ENCODE measurements at regions not wholly inside any gene's neighbourhood (a gene's known extent, or its start where the extent isn't known, plus 50 kb on each side); places are given as distances from the start of the nearest gene placed in this dataset.

DNA sequence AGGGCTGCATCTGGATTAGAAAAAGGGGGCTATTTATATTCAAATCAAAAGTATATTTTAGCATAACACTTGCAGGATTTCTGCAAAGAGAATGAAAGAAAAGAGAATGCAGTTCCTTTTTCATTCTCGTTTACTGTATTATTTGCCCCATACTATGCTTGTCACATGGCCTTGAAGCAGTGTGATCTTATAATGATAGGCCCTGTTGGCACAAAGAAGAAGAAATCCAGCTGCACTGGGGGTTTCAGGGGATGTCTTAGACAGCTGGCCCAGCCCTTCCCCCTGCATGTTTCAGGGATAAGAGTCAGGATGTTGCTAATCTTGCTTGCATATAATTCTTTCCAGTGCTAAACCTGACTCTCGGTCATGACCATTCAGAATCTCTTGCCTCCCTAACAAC, 369.5 kb downstream of the SEC16B start:
- 75% methylated on average over 2 of the region's 2 CpGs for WGBS (ENCODE audit: insufficient coverage)

DNA sequence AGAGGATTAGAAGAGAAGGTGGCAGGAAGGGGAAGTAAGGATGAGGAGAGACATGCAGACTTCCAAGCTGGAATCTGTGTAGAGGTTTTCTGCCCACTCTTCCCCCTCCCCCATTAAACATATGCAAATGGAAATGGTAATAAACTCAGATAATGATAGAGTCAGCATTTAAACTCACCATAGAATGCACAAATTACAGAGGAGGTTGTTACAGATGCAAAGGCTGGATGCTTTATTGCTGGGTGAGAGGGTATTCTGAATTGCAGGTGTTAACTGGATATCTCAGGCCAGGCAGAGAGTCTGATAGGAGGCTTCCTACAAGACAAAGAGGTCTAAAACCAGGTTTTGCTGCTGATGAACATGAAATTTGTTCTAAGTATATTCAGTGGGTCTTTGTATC, 372.5 kb downstream of the SEC16B start:
- Histone ChIP-seq H3K4me3 (ENCODE audit: control insufficient read depth in 1 of 7, extremely low read depth in 1 of 7, insufficient read depth in 4 of 7, low read depth in 2 of 7, low read length in 6 of 7) (no peak overlapping the region), H3K27ac (ENCODE audit: insufficient read depth in 1 of 2, low read depth in 1 of 2, low read length in 2 of 2, poor library complexity in 1 of 2, severe bottlenecking in 2 of 2) (no peak overlapping the region), H3K9me3 (ENCODE audit: control extremely low read depth in 1 of 5, control insufficient read depth in 4 of 5, insufficient read depth in 2 of 5, low read depth in 1 of 5, low read length in 4 of 5) (no peaks in the 10 kb centered on the region), H3K36me3 (ENCODE audit: control insufficient read depth in 4 of 4, insufficient read depth in 4 of 4, low read length in 3 of 4) (no peaks in the 10 kb centered on the region), H3K27me3 (replicated peaks in 2 of 5; ENCODE audit: control insufficient read depth in 4 of 5, insufficient read depth in 5 of 5, low read length in 4 of 5) (no peaks in the 10 kb centered on the region), H3K4me1 (ENCODE audit: control extremely low read depth in 1 of 4, control insufficient read depth in 4 of 4, insufficient read depth in 4 of 4, low read length in 3 of 4) (no peaks in the 10 kb centered on the region)
- POLR2A ChIA-PET, result no interaction called here
- no peak for DNase-seq
- CTCF ChIA-PET, result no interaction called here

More for the DNA sequence above, 369.5 kb downstream of the SEC16B start:
- DNase-seq, result no peak
- CTCF ChIA-PET, result no interaction called here
- H3K4me3 ChIP-seq (ENCODE audit: control insufficient read depth in 1 of 7, extremely low read depth in 1 of 7, insufficient read depth in 4 of 7, low read depth in 2 of 7, low read length in 6 of 7), result no peak overlapping the region
- no peaks in the 10 kb centered on the region for H3K4me1 ChIP-seq (ENCODE audit: control extremely low read depth in 1 of 4, control insufficient read depth in 4 of 4, insufficient read depth in 4 of 4, low read length in 3 of 4)
- H3K36me3 ChIP-seq (ENCODE audit: control insufficient read depth in 4 of 4, insufficient read depth in 4 of 4, low read length in 3 of 4), result no peaks in the 10 kb centered on the region
- no peaks in the 10 kb centered on the region for H3K9me3 ChIP-seq (ENCODE audit: control extremely low read depth in 1 of 5, control insufficient read depth in 4 of 5, insufficient read depth in 2 of 5, low read depth in 1 of 5, low read length in 4 of 5)
- H3K27ac ChIP-seq (ENCODE audit: insufficient read depth in 1 of 2, low read depth in 1 of 2, low read length in 2 of 2, poor library complexity in 1 of 2, severe bottlenecking in 2 of 2), result no peak overlapping the region
- no peaks in the 10 kb centered on the region for H3K27me3 ChIP-seq (replicated peaks in 2 of 5; ENCODE audit: control insufficient read depth in 4 of 5, insufficient read depth in 5 of 5, low read length in 4 of 5)
- POLR2A ChIA-PET, result no interaction called here

DNA sequence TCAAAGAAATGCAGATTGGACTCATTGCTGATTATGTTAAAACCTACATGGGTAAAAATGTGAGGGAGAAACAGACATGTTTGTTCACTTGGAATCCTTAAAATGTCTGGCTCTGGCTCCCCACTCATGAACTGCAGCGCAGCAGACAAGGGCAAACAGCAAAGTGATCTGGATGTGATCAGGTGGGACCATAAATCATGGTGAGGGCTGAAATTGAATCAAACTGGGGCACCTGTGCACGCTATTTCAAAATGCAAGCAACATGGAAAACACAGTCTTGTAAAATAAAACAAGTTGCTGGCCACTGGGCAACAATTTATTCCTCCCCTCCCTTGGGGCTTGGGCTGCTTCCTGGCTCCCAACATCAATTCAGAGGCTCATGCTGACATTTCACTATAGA, 373.4 kb downstream of the SEC16B start:
- H3K4me1 ChIP-seq (ENCODE audit: control extremely low read depth in 1 of 4, control insufficient read depth in 4 of 4, insufficient read depth in 4 of 4, low read length in 3 of 4), result no peaks in the 10 kb centered on the region
- H3K27ac ChIP-seq (ENCODE audit: insufficient read depth in 1 of 2, low read depth in 1 of 2, low read length in 2 of 2, poor library complexity in 1 of 2, severe bottlenecking in 2 of 2), result no peak overlapping the region
- no peak for DNase-seq
- H3K4me3 ChIP-seq (ENCODE audit: control insufficient read depth in 1 of 7, extremely low read depth in 1 of 7, insufficient read depth in 4 of 7, low read depth in 2 of 7, low read length in 6 of 7), result no peak overlapping the region
- ChIA-PET POLR2A (no interaction called here), CTCF (no interaction called here)
- no peaks in the 10 kb centered on the region for H3K36me3 ChIP-seq (ENCODE audit: control insufficient read depth in 4 of 4, insufficient read depth in 4 of 4, low read length in 3 of 4)
- 92% methylated on average over 2 of the region's 2 CpGs for WGBS (ENCODE audit: insufficient coverage)
- H3K9me3 ChIP-seq (ENCODE audit: control extremely low read depth in 1 of 5, control insufficient read depth in 4 of 5, insufficient read depth in 2 of 5, low read depth in 1 of 5, low read length in 4 of 5), result no peaks in the 10 kb centered on the region
- no peaks in the 10 kb centered on the region for H3K27me3 ChIP-seq (replicated peaks in 2 of 5; ENCODE audit: control insufficient read depth in 4 of 5, insufficient read depth in 5 of 5, low read length in 4 of 5)

DNA sequence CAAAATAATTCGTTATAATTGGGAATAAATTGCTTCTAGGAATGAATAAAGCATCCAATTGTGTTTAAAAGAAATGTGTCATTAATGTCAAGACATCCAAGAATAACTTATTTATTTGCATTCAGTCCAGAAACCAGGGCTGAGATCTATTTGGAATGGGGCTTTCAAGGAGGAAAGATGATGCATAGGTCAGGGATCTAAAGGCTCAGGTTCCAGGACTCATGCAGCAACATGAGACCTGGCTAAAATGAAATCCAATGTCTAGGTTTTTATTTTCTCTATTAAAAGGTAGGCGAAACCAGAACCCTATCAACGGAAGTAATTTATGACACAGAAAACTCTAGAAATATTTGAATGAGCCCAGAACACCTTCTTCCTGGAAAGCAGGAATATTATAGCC, 376.8 kb downstream of the SEC16B start:
- CTCF ChIA-PET, result no interaction called here
- H3K27me3 ChIP-seq (replicated peaks in 2 of 5; ENCODE audit: control insufficient read depth in 4 of 5, insufficient read depth in 5 of 5, low read length in 4 of 5), result no peaks in the 10 kb centered on the region
- no CpG with 5 or more reads among the region's 3 CpGs for WGBS (ENCODE audit: insufficient coverage)
- no peaks in the 10 kb centered on the region for H3K9me3 ChIP-seq (ENCODE audit: control extremely low read depth in 1 of 5, control insufficient read depth in 4 of 5, insufficient read depth in 2 of 5, low read depth in 1 of 5, low read length in 4 of 5)
- H3K4me1 ChIP-seq (ENCODE audit: control extremely low read depth in 1 of 4, control insufficient read depth in 4 of 4, insufficient read depth in 4 of 4, low read length in 3 of 4), result no peaks in the 10 kb centered on the region
- DNase-seq, result no peak
- POLR2A ChIA-PET, result no interaction called here
- no peaks in the 10 kb centered on the region for H3K36me3 ChIP-seq (ENCODE audit: control insufficient read depth in 4 of 4, insufficient read depth in 4 of 4, low read length in 3 of 4)
- H3K27ac ChIP-seq (ENCODE audit: insufficient read depth in 1 of 2, low read depth in 1 of 2, low read length in 2 of 2, poor library complexity in 1 of 2, severe bottlenecking in 2 of 2), result no peak overlapping the region
- no peak overlapping the region for H3K4me3 ChIP-seq (ENCODE audit: control insufficient read depth in 1 of 7, extremely low read depth in 1 of 7, insufficient read depth in 4 of 7, low read depth in 2 of 7, low read length in 6 of 7)

DNA sequence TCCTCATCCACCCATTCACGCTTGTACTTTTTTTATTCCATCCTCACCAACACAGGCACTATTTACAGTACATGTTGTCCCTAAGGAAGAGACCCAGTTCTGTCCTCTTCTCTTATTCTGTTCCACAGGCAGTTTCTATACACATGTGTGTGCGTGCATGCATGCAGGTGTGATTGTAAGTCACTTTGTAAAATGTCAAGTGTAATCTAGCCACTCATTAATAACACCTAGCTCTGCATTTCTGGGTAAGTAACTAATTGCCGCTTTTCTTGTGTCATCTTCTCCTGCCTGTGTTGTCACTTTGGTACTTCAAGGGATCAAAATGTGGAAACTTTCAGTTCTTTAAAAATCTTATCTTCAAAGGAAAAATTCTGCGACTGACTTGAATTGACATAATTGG, 377.2 kb downstream of the SEC16B start:
- Histone ChIP-seq H3K4me3 (ENCODE audit: control insufficient read depth in 1 of 7, extremely low read depth in 1 of 7, insufficient read depth in 4 of 7, low read depth in 2 of 7, low read length in 6 of 7) (no peak overlapping the region), H3K4me1 (ENCODE audit: control extremely low read depth in 1 of 4, control insufficient read depth in 4 of 4, insufficient read depth in 4 of 4, low read length in 3 of 4) (no peaks in the 10 kb centered on the region), H3K27me3 (replicated peaks in 2 of 5; ENCODE audit: control insufficient read depth in 4 of 5, insufficient read depth in 5 of 5, low read length in 4 of 5) (no peaks in the 10 kb centered on the region), H3K27ac (ENCODE audit: insufficient read depth in 1 of 2, low read depth in 1 of 2, low read length in 2 of 2, poor library complexity in 1 of 2, severe bottlenecking in 2 of 2) (no peak overlapping the region), H3K9me3 (ENCODE audit: control extremely low read depth in 1 of 5, control insufficient read depth in 4 of 5, insufficient read depth in 2 of 5, low read depth in 1 of 5, low read length in 4 of 5) (no peaks in the 10 kb centered on the region), H3K36me3 (ENCODE audit: control insufficient read depth in 4 of 4, insufficient read depth in 4 of 4, low read length in 3 of 4) (no peaks in the 10 kb centered on the region)
- ChIA-PET CTCF (no interaction called here), POLR2A (no interaction called here)
- WGBS (ENCODE audit: insufficient coverage), result 100% methylated on average over 1 of the region's 4 CpGs
- DNase-seq, result no peak

DNA sequence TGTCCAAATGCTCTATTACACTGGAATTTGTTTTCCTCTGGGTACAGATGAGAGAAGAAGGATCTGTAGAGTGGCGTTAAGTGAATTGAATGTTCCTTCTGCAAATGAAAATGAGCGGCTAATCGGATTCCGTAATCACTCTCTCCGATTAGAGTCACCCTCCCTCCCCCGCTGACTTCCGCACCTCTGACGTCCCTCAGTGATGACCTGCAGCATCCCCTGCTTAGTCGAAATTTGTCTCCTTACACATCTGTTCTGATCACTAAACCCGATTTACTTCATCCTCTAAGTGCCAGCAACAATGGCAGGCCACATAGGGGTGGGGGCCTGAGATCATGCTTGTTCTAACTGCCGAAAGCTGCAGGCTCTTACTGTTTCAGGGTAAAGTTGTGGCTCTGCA, 378.7 kb downstream of the SEC16B start:
- no peak overlapping the region for H3K27ac ChIP-seq (ENCODE audit: insufficient read depth in 1 of 2, low read depth in 1 of 2, low read length in 2 of 2, poor library complexity in 1 of 2, severe bottlenecking in 2 of 2)
- no peak for DNase-seq
- H3K27me3 ChIP-seq (replicated peaks in 2 of 5; ENCODE audit: control insufficient read depth in 4 of 5, insufficient read depth in 5 of 5, low read length in 4 of 5), result no peaks in the 10 kb centered on the region
- H3K9me3 ChIP-seq (ENCODE audit: control extremely low read depth in 1 of 5, control insufficient read depth in 4 of 5, insufficient read depth in 2 of 5, low read depth in 1 of 5, low read length in 4 of 5), result no peaks in the 10 kb centered on the region
- POLR2A ChIA-PET, result no interaction called here
- CTCF ChIA-PET, result no interaction called here
- H3K36me3 ChIP-seq (ENCODE audit: control insufficient read depth in 4 of 4, insufficient read depth in 4 of 4, low read length in 3 of 4), result no peaks in the 10 kb centered on the region
- 87% methylated on average over 11 of the region's 11 CpGs for WGBS (ENCODE audit: insufficient coverage)
- H3K4me1 ChIP-seq (ENCODE audit: control extremely low read depth in 1 of 4, control insufficient read depth in 4 of 4, insufficient read depth in 4 of 4, low read length in 3 of 4), result no peaks in the 10 kb centered on the region
- no peak overlapping the region for H3K4me3 ChIP-seq (ENCODE audit: control insufficient read depth in 1 of 7, extremely low read depth in 1 of 7, insufficient read depth in 4 of 7, low read depth in 2 of 7, low read length in 6 of 7)

DNA sequence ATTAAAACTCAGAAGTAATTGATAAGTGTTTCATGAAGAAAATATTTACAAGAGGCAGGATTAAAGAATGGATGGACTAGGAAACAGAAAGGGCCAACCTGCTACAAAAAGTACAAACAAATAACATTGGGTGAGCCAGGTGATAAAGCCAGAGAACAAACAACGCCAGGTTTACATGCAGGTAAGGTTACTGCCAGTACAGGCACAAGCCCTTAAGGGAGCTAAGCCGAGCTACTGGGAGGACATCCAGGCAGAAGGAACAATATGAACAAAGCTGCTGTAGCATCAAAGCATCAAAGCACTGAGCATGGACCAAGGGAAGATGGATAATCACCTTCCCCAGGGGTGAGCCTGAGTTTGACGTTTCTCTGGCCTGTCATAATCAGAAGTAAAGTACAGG, 380.7 kb downstream of the SEC16B start:
- H3K4me1 ChIP-seq (ENCODE audit: control extremely low read depth in 1 of 4, control insufficient read depth in 4 of 4, insufficient read depth in 4 of 4, low read length in 3 of 4), result no peaks in the 10 kb centered on the region
- H3K27ac ChIP-seq (ENCODE audit: insufficient read depth in 1 of 2, low read depth in 1 of 2, low read length in 2 of 2, poor library complexity in 1 of 2, severe bottlenecking in 2 of 2), result no peak overlapping the region
- no peaks in the 10 kb centered on the region for H3K36me3 ChIP-seq (ENCODE audit: control insufficient read depth in 4 of 4, insufficient read depth in 4 of 4, low read length in 3 of 4)
- POLR2A ChIA-PET, result no interaction called here
- no peaks in the 10 kb centered on the region for H3K9me3 ChIP-seq (ENCODE audit: control extremely low read depth in 1 of 5, control insufficient read depth in 4 of 5, insufficient read depth in 2 of 5, low read depth in 1 of 5, low read length in 4 of 5)
- WGBS (ENCODE audit: insufficient coverage), result 95% methylated on average over 2 of the region's 3 CpGs
- no peak for DNase-seq
- H3K4me3 ChIP-seq (ENCODE audit: control insufficient read depth in 1 of 7, extremely low read depth in 1 of 7, insufficient read depth in 4 of 7, low read depth in 2 of 7, low read length in 6 of 7), result no peak overlapping the region
- no peaks in the 10 kb centered on the region for H3K27me3 ChIP-seq (replicated peaks in 2 of 5; ENCODE audit: control insufficient read depth in 4 of 5, insufficient read depth in 5 of 5, low read length in 4 of 5)
- CTCF ChIA-PET, result no interaction called here

DNA sequence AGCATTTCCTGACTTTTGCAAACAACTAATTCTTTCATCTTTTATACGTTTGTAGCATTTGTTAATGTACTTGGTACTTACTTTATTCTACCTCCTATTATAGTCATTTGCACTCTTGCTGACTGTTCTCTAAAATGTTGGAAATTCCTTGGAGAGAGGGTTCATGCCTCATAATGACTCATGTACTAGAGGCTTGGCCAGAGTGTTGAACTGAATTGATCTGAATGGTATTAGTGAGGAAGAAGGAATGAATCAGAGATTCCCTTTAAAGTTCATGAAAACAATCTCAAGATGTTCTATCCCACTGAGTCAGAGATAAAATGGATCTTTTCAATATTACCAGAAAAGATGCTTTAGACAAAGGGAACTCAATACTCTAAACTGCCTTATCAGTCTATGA, 383.4 kb downstream of the SEC16B start:
- Histone ChIP-seq H3K4me1 (ENCODE audit: control extremely low read depth in 1 of 4, control insufficient read depth in 4 of 4, insufficient read depth in 4 of 4, low read length in 3 of 4) (no peaks in the 10 kb centered on the region), H3K9me3 (ENCODE audit: control extremely low read depth in 1 of 5, control insufficient read depth in 4 of 5, insufficient read depth in 2 of 5, low read depth in 1 of 5, low read length in 4 of 5) (no peaks in the 10 kb centered on the region), H3K27me3 (replicated peaks in 2 of 5; ENCODE audit: control insufficient read depth in 4 of 5, insufficient read depth in 5 of 5, low read length in 4 of 5) (no peaks in the 10 kb centered on the region), H3K27ac (ENCODE audit: insufficient read depth in 1 of 2, low read depth in 1 of 2, low read length in 2 of 2, poor library complexity in 1 of 2, severe bottlenecking in 2 of 2) (no peak overlapping the region), H3K36me3 (ENCODE audit: control insufficient read depth in 4 of 4, insufficient read depth in 4 of 4, low read length in 3 of 4) (no peaks in the 10 kb centered on the region), H3K4me3 (ENCODE audit: control insufficient read depth in 1 of 7, extremely low read depth in 1 of 7, insufficient read depth in 4 of 7, low read depth in 2 of 7, low read length in 6 of 7) (no peak overlapping the region)
- WGBS (ENCODE audit: insufficient coverage), result no CpG with 5 or more reads among the region's 1 CpG
- ChIA-PET CTCF (no interaction called here), POLR2A (no interaction called here)
- DNase-seq, result no peak

All from common myeloid progenitor, CD34-positive (primary cell).